Liver (tissue), 3 donors: ENCODE measurements at regions not wholly inside any gene's neighbourhood (a gene's known extent, or its start where the extent isn't known, plus 50 kb on each side); places are given as distances from the start of the nearest gene placed in this dataset.

Experiments
- ATF3 ChIP-seq: IDR thresholded peaks from 2 replicates; pipeline ENCODE4 v1.6.1; 2016; ENCODE audit warnings: antibody characterized with exemption
- CTCF ChIP-seq: fragments of 150-350 bp; IDR thresholded peaks from 2 replicates; pipeline ENCODE4 v1.5.1; 2017; ENCODE audit warnings: improper control_type of control experiment, low read depth, low read length; ENCODE audit not compliant: missing input control
- EGR1 ChIP-seq, 2 donors: IDR thresholded peaks; 2 replicates each; pipeline ENCODE4 v1.6.1; 2016 to 2018; ENCODE audit warnings: antibody characterized with exemption in 2 of 2, low read depth in 2 of 2
- FOXA1 ChIP-seq: IDR thresholded peaks from 2 replicates; pipeline ENCODE4 v1.6.1; 2016; ENCODE audit warnings: antibody characterized with exemption
- FOXA2 ChIP-seq: IDR thresholded peaks from 2 replicates; pipeline ENCODE4 v1.6.1; 2016; ENCODE audit warnings: antibody characterized with exemption
- GABPA ChIP-seq, 2 donors: IDR thresholded peaks in 1 of 2; conservative IDR thresholded peaks in 1 of 2; 2 replicates each; pipeline ENCODE4 v1.6.1; 2016; ENCODE audit warnings: antibody characterized with exemption in 2 of 2, mild to moderate bottlenecking in 1 of 2, moderate library complexity in 1 of 2
- HNF4A ChIP-seq, 2 donors: conservative IDR thresholded peaks; 2 replicates each; pipeline ENCODE4 v1.6.1; 2016; ENCODE audit warnings: antibody characterized with exemption in 2 of 2, mild to moderate bottlenecking in 2 of 2
- JUND ChIP-seq, 2 donors: IDR thresholded peaks; 2 replicates each; pipeline ENCODE4 v1.6.1; 2016; ENCODE audit warnings: antibody characterized with exemption in 2 of 2
- MAX ChIP-seq: IDR thresholded peaks from 2 replicates; pipeline ENCODE4 v1.6.1; 2016; ENCODE audit warnings: antibody characterized with exemption
- REST ChIP-seq: IDR thresholded peaks from 2 replicates; pipeline ENCODE4 v1.6.1; 2016; ENCODE audit warnings: antibody characterized with exemption, mild to moderate bottlenecking
- SP1 ChIP-seq: IDR thresholded peaks from 2 replicates; pipeline ENCODE4 v1.6.1; 2018; ENCODE audit warnings: antibody characterized with exemption, mild to moderate bottlenecking
- TAF1 ChIP-seq: conservative IDR thresholded peaks from 2 replicates; pipeline ENCODE4 v1.6.1; 2016; ENCODE audit warnings: antibody characterized with exemption, mild to moderate bottlenecking
- ZBTB33 ChIP-seq: IDR thresholded peaks from 2 replicates; pipeline ENCODE4 v1.6.1; 2016; ENCODE audit warnings: antibody characterized with exemption
- donor health status: healthy.
- donor health status: healthy.

GRCh38 chr12:128076188-128076587 is 190.8 kb upstream of the TMEM132C start:
- TF ChIP-seq CTCF: no peak
- TF ChIP-seq TAF1: no peak
- no peak for TF ChIP-seq ATF3
- no peak for TF ChIP-seq EGR1 (IDR thresholded peaks at IDR 0.05; ENCODE audit: low read depth in 2 of 2)
- TF ChIP-seq MAX: no peak
- TF ChIP-seq REST: no peak
- TF ChIP-seq FOXA2: no peak
- TF ChIP-seq FOXA1: no peak
- TF ChIP-seq ZBTB33: no peak
- TF ChIP-seq GABPA (IDR thresholded peaks at IDR 0.05 in 1 of 2, conservative IDR thresholded peaks at IDR 0.05 in 1 of 2): no peak
- no peak for TF ChIP-seq SP1
- TF ChIP-seq HNF4A (conservative IDR thresholded peaks at IDR 0.05): no peak
- TF ChIP-seq JUND (IDR thresholded peaks at IDR 0.05): no peak
